HG03442 (cell line): ENCODE measurements at regions not wholly inside any gene's neighbourhood (a gene's known extent, or its start where the extent isn't known, plus 50 kb on each side); places are given as distances from the start of the nearest gene placed in this dataset.

Experiments used
- ATAC-seq: cut with Tn5 transposase; IDR thresholded peaks from one replicate; pipeline ENCODE4 v1.9.1; 2021; ENCODE audit warnings: mild to moderate bottlenecking, moderate library complexity; ENCODE audit not compliant: unreplicated experiment

DNA sequence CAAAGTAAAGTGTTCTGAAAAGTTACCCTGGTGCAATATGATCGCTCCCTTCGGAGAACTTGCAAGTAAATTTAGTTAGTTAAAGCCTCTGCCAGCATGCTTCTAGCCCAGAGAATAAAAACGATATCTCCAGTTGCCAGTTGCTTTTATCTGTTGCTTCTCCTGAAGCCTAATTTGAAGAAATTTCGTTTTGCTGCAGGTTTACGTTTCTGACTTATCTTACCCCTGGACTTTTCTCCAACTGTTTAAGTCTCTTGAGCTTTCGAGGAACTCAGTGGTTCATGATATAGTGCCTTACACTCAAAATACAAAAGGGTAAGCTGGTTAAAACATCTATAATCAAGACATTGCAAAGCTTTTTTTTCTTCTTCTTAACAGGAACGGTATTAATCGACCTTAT is 131.1 kb downstream of the FAM161A start:
- ATAC-seq, result no peak

GRCh38 chr2:61722318-61722717 is 131.5 kb downstream of the FAM161A start:
- no peak for ATAC-seq

DNA sequence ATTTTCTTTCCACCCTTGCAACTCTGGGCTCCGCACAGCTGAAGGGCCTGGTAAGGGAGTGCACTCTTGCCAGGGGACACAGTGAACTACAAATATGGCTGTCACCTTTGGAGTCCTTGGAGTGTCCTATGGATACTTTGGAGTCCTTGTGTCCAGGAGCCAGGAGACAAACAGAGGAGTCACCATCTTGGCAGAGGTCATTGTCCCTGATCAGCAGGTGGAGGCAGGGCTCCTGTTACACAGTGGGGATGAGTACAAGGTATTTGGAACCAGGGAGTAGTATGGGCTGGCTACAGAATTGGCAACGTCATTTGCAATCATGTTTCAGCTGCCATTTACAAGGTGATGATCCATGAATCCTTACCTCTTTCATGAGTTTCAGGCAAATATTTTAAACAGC is 132.5 kb downstream of the FAM161A start:
- ATAC-seq, result no peak

DNA sequence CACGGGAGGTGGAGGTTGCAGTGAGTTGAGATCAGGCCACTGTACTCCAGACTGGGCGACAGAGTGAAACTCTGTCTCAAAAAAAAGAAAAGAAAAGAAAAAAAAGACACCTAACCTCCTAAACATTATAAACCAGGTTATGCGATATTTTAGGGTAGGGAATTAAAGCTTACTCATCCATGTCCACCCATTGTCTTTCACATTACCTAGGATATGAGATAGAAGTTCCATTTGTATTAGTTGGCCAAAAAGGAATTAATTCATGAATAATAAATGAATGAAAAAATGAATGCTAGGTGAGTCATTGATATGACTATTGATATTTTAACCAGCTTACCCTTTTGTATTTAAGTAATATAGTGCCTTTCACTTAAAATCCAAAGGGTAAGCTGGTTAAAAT is 132.9 kb downstream of the FAM161A start:
- ATAC-seq, result no peak

DNA sequence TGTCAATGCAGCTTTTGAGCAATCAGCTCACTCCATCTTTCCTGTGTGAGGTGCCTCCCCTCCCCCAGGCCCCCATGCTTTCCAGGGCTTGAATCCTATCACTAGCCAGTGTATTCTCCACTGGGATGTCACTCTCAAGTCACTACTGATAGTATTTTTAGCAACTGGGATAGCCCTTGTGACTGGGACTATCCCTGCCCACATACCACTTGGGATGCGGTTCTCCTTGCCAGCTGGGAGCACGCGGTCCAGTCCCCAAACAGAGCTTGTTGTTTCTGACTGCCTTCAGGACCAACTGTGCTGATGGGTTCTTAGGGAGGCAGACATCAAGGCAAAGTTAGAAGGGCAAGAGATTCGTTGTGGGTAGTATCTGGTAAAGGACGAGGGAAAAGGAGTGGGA is 134.9 kb downstream of the FAM161A start:
- ATAC-seq, result no peak

DNA sequence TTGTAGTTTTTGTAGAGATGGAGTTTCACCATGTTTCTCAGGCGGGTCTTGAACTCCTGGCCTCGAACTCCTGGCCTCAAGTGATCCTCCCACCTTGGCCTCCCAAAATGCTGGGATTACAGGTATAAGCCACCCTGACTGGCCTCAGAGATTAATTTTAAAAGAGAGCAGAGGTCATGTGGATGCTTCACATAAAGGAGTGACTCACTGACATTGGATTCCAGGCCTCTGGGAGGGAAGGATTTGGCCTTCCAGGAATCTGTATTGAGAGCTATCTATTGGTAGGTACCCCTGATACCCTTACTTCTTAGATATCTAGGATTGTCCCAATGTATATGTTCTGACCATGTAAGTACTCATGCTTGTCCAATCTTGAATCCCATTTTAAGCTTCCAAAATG is 138.4 kb downstream of the FAM161A start:
- ATAC-seq, result no peak

GRCh38 chr2:61714210-61714609 is 139.7 kb downstream of the FAM161A start:
- ATAC-seq, result no peak

- no peak for ATAC-seq
These were observed 140.4 kb downstream of the FAM161A start for GRCh38 chr2:61713457-61713856.

GRCh38 chr2:61712060-61712459 is 141.8 kb downstream of the FAM161A start:
- ATAC-seq, result no peak

DNA sequence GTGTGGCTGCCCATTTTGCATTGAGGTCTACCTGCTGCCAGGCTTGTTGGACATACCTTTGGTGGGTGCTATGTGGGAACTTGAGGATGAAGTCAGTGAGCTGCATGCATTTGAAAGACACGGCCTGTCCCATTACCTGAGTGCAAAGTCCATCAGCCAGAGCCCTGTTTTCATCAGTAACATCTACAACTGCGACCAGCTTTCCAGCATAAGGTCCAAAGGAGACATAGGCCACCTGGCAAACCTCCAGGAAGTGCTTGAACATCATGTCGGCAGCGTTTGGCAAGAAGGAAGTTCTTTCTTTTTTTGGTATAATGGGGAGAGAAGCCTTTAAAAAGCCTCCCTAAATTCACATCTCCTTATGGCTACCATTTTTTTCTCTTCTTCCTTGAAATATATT is 143.1 kb downstream of the FAM161A start:
- no peak for ATAC-seq

DNA sequence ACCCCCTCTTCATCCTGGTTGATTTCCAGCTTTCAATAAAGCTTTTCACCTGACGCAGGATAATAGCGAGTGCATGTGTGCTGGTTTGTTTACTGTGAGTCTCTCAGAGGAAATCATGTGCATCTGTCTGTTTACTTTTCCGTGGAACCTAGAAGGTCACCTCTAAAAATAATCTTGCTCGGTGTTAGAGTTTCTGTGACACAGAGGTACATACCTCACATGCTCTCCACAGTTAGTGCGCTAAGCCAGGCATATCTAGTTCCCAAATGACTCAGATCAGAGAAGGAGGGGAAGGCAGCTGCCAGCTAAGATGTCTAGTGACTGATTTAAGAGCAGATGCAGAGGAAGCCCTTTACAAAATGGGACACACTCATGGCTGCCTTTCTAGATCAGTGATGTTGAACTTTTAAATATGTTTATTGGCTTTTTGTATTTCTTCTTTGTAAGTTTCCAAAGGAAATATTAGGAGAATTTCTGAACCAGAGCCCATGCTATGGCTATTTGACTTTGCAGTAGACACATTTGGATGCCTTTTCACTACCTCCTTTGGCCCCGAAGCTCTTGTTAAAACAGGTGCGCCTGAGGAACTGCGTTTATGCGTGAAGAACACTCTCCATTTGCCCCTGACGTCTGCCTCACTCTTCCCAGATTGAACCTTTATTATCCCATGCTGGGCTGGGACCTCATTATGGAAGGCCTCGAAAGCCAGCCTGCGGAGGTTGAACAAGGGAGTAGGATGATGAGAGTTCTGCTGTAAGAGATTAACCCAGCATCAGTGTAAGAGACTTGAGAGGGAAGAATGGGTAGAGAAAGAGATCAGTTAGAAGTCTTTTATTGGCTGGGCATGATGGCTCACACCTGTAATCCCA is 145.6 kb downstream of the FAM161A start:
- peak; percentile 99 for ATAC-seq

- no peak for ATAC-seq
These were observed 148.2 kb downstream of the FAM161A start for GRCh38 chr2:61705625-61706024.

- no peak for ATAC-seq
These were observed 149.5 kb downstream of the FAM161A start for GRCh38 chr2:61704364-61704763.

GRCh38 chr2:61702088-61702467 is 151.8 kb downstream of the FAM161A start:
- ATAC-seq, result no peak

GRCh38 chr2:61700464-61700863 is 153.4 kb downstream of the FAM161A start:
- no peak for ATAC-seq

GRCh38 chr2:61694312-61695274 is 156.4 kb upstream of the XPO1 start:
- peak; percentile 89 for ATAC-seq

DNA sequence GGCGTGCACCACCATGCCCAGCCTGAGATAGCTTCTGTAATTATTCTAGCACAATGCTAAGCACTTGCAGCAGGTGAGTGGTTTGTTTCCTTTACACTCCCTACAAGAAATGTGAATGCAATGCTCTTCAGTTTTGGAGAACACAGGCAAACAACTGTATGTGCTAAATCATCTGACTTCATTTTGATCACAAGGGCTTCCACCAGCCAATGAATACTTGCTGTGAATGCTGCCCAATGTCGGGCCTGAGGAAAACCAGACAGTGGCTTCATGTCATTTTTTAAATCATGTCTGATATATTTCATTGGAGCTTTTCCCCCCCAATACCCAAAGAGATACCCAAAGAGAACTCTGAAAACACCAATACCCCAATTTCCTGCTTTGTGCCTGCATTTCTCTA is 155.6 kb upstream of the XPO1 start:
- ATAC-seq, result no peak

GRCh38 chr2:61690078-61690596 is 152.0 kb upstream of the XPO1 start:
- ATAC-seq, result no peak

GRCh38 chr2:61689568-61689967 is 151.4 kb upstream of the XPO1 start:
- no peak for ATAC-seq

- no peak for ATAC-seq
These were observed 150.5 kb upstream of the XPO1 start for GRCh38 chr2:61688369-61689334.
